ENCODE measurements at regions not wholly inside any gene's neighbourhood (a gene's known extent, or its start where the extent isn't known, plus 50 kb on each side); places are given as distances from the start of the nearest gene placed in this dataset.

- no peaks in the 10 kb centered on the region for H3K4me1 Mint-ChIP-seq (ENCODE audit: low read depth)
- no peak overlapping the region for H3K4me3 Mint-ChIP-seq
- no peak overlapping the region for H3K27ac Mint-ChIP-seq
- H3K9me3 Mint-ChIP-seq: no peaks in the 10 kb centered on the region
- H3K36me3 Mint-ChIP-seq (ENCODE audit: low read depth): no peaks in the 10 kb centered on the region
- no peaks in the 10 kb centered on the region for H3K27me3 Mint-ChIP-seq (ENCODE audit: low read depth)
Measured at GRCh38 chr1:82540006-82540405, 739.3 kb downstream of the ADGRL2 start.

- Mint-ChIP-seq H3K4me3 (no peak overlapping the region), H3K36me3 (ENCODE audit: low read depth) (no peaks in the 10 kb centered on the region), H3K9me3 (no peaks in the 10 kb centered on the region)
Measured at GRCh38 chr1:82538876-82539275, 738.1 kb downstream of the ADGRL2 start.

GRCh38 chr1:82534996-82535395 lies 734.3 kb downstream of the ADGRL2 start:
- Mint-ChIP-seq H3K4me1 (ENCODE audit: low read depth) (no peaks in the 10 kb centered on the region), H3K36me3 (ENCODE audit: low read depth) (no peaks in the 10 kb centered on the region), H3K4me3 (no peak overlapping the region), H3K27me3 (ENCODE audit: low read depth) (no peaks in the 10 kb centered on the region), H3K27ac (no peak overlapping the region), H3K9me3 (no peaks in the 10 kb centered on the region)

More at GRCh38 chr1:82538876-82539275, 738.1 kb downstream of the ADGRL2 start:
- Mint-ChIP-seq H3K27ac (no peak overlapping the region), H3K27me3 (ENCODE audit: low read depth) (no peaks in the 10 kb centered on the region), H3K4me1 (ENCODE audit: low read depth) (no peaks in the 10 kb centered on the region)

- Mint-ChIP-seq H3K36me3 (ENCODE audit: low read depth) (no peaks in the 10 kb centered on the region), H3K9me3 (no peaks in the 10 kb centered on the region), H3K27ac (no peak overlapping the region), H3K27me3 (ENCODE audit: low read depth) (no peaks in the 10 kb centered on the region), H3K4me1 (ENCODE audit: low read depth) (no peaks in the 10 kb centered on the region), H3K4me3 (no peak overlapping the region)
Measured at GRCh38 chr1:82525378-82525777, 724.6 kb downstream of the ADGRL2 start.

- Mint-ChIP-seq H3K27ac (no peak overlapping the region), H3K4me1 (ENCODE audit: low read depth) (no peaks in the 10 kb centered on the region), H3K9me3 (no peaks in the 10 kb centered on the region), H3K4me3 (no peak overlapping the region), H3K36me3 (ENCODE audit: low read depth) (no peaks in the 10 kb centered on the region), H3K27me3 (ENCODE audit: low read depth) (no peaks in the 10 kb centered on the region)
Measured at GRCh38 chr1:82520611-82521010, 719.9 kb downstream of the ADGRL2 start.

- H3K4me1 Mint-ChIP-seq (ENCODE audit: low read depth): no peaks in the 10 kb centered on the region
- no peaks in the 10 kb centered on the region for H3K36me3 Mint-ChIP-seq (ENCODE audit: low read depth)
- H3K27ac Mint-ChIP-seq: no peak overlapping the region
- H3K4me3 Mint-ChIP-seq: no peak overlapping the region
- H3K9me3 Mint-ChIP-seq: no peaks in the 10 kb centered on the region
- no peaks in the 10 kb centered on the region for H3K27me3 Mint-ChIP-seq (ENCODE audit: low read depth)
Measured at GRCh38 chr1:82517586-82517985, 716.9 kb downstream of the ADGRL2 start.

- no peak overlapping the region for H3K27ac Mint-ChIP-seq
- H3K4me1 Mint-ChIP-seq (ENCODE audit: low read depth): no peaks in the 10 kb centered on the region
- no peaks in the 10 kb centered on the region for H3K27me3 Mint-ChIP-seq (ENCODE audit: low read depth)
- H3K36me3 Mint-ChIP-seq (ENCODE audit: low read depth): no peaks in the 10 kb centered on the region
- H3K9me3 Mint-ChIP-seq: no peaks in the 10 kb centered on the region
- H3K4me3 Mint-ChIP-seq: no peak overlapping the region
Measured at GRCh38 chr1:82515650-82516049, 714.9 kb downstream of the ADGRL2 start.

GRCh38 chr1:82511441-82511840 lies 710.7 kb downstream of the ADGRL2 start:
- no peaks in the 10 kb centered on the region for H3K9me3 Mint-ChIP-seq

GRCh38 chr1:82510431-82510830 lies 709.7 kb downstream of the ADGRL2 start:
- Mint-ChIP-seq H3K27ac (no peak overlapping the region), H3K4me1 (ENCODE audit: low read depth) (no peaks in the 10 kb centered on the region), H3K36me3 (ENCODE audit: low read depth) (no peaks in the 10 kb centered on the region), H3K27me3 (ENCODE audit: low read depth) (no peaks in the 10 kb centered on the region), H3K9me3 (no peaks in the 10 kb centered on the region), H3K4me3 (no peak overlapping the region)

More at GRCh38 chr1:82511441-82511840, 710.7 kb downstream of the ADGRL2 start:
- H3K36me3 Mint-ChIP-seq (ENCODE audit: low read depth): no peaks in the 10 kb centered on the region
- H3K4me1 Mint-ChIP-seq (ENCODE audit: low read depth): no peaks in the 10 kb centered on the region
- no peak overlapping the region for H3K27ac Mint-ChIP-seq
- no peaks in the 10 kb centered on the region for H3K27me3 Mint-ChIP-seq (ENCODE audit: low read depth)
- H3K4me3 Mint-ChIP-seq: no peak overlapping the region

- Mint-ChIP-seq H3K4me1 (ENCODE audit: low read depth) (no peaks in the 10 kb centered on the region), H3K4me3 (no peak overlapping the region), H3K27ac (no peak overlapping the region), H3K9me3 (no peaks in the 10 kb centered on the region), H3K36me3 (ENCODE audit: low read depth) (no peaks in the 10 kb centered on the region), H3K27me3 (ENCODE audit: low read depth) (no peaks in the 10 kb centered on the region)
Measured at GRCh38 chr1:82507011-82507410, 706.3 kb downstream of the ADGRL2 start.

- no peaks in the 10 kb centered on the region for H3K4me1 Mint-ChIP-seq (ENCODE audit: low read depth)
- no peak overlapping the region for H3K27ac Mint-ChIP-seq
- no peaks in the 10 kb centered on the region for H3K27me3 Mint-ChIP-seq (ENCODE audit: low read depth)
- no peaks in the 10 kb centered on the region for H3K9me3 Mint-ChIP-seq
- H3K4me3 Mint-ChIP-seq: no peak overlapping the region
- no peaks in the 10 kb centered on the region for H3K36me3 Mint-ChIP-seq (ENCODE audit: low read depth)
Measured at GRCh38 chr1:82503822-82504221, 703.1 kb downstream of the ADGRL2 start.

- Mint-ChIP-seq H3K4me3 (no peak overlapping the region), H3K36me3 (ENCODE audit: low read depth) (no peaks in the 10 kb centered on the region), H3K27ac (no peak overlapping the region), H3K4me1 (ENCODE audit: low read depth) (no peaks in the 10 kb centered on the region), H3K9me3 (peaks cover 23% of the 10 kb centered on the region), H3K27me3 (ENCODE audit: low read depth) (no peaks in the 10 kb centered on the region)
Measured at GRCh38 chr1:82499022-82499421, 698.3 kb downstream of the ADGRL2 start.

GRCh38 chr1:82494117-82494516 lies 693.4 kb downstream of the ADGRL2 start:
- no peak overlapping the region for H3K27ac Mint-ChIP-seq
- H3K4me1 Mint-ChIP-seq (ENCODE audit: low read depth): no peaks in the 10 kb centered on the region
- H3K27me3 Mint-ChIP-seq (ENCODE audit: low read depth): no peaks in the 10 kb centered on the region
- peaks cover 26% of the 10 kb centered on the region for H3K9me3 Mint-ChIP-seq
- no peaks in the 10 kb centered on the region for H3K36me3 Mint-ChIP-seq (ENCODE audit: low read depth)
- H3K4me3 Mint-ChIP-seq: no peak overlapping the region

- H3K4me1 Mint-ChIP-seq (ENCODE audit: low read depth): no peaks in the 10 kb centered on the region
- H3K9me3 Mint-ChIP-seq: peaks cover 23% of the 10 kb centered on the region
Measured at GRCh38 chr1:82492159-82492558, 691.4 kb downstream of the ADGRL2 start.

GRCh38 chr1:82491301-82492048 lies 690.7 kb downstream of the ADGRL2 start:
- Mint-ChIP-seq H3K27ac (no peak overlapping the region), H3K4me3 (no peak overlapping the region), H3K9me3 (peaks cover 22% of the 10 kb centered on the region), H3K27me3 (ENCODE audit: low read depth) (no peaks in the 10 kb centered on the region), H3K4me1 (ENCODE audit: low read depth) (no peaks in the 10 kb centered on the region), H3K36me3 (ENCODE audit: low read depth) (no peaks in the 10 kb centered on the region)

More at GRCh38 chr1:82492159-82492558, 691.4 kb downstream of the ADGRL2 start:
- Mint-ChIP-seq H3K27me3 (ENCODE audit: low read depth) (no peaks in the 10 kb centered on the region), H3K36me3 (ENCODE audit: low read depth) (no peaks in the 10 kb centered on the region), H3K4me3 (no peak overlapping the region), H3K27ac (no peak overlapping the region)

All from T-helper 1 cell treated with Interleukin-12 subunit alpha and Interleukin-12 subunit beta and Interleukin-4 antibody, amounts not matched to agents 30 μg/mL and 1 μg/mL, for 36 hours (primary cell).